ENCODE measurements at regions not wholly inside any gene's neighbourhood (a gene's known extent, or its start where the extent isn't known, plus 50 kb on each side); places are given as distances from the start of the nearest gene placed in this dataset.

- no peak for DNase-seq
- H3K9me3 ChIP-seq (ENCODE audit: insufficient read depth, low read depth): no peaks in the 10 kb centered on the region
- H3K27me3 ChIP-seq (ENCODE audit: insufficient read depth, low read depth): no peaks in the 10 kb centered on the region
- no peaks in the 10 kb centered on the region for H3K4me1 ChIP-seq (replicated peaks; ENCODE audit: insufficient read depth)
- H4K20me1 ChIP-seq (ENCODE audit: insufficient read depth): no peaks in the 10 kb centered on the region
- H3K9me2 ChIP-seq (ENCODE audit: insufficient read depth): no peaks in the 10 kb centered on the region
- no peak overlapping the region for H3K4me2 ChIP-seq
- ChIA-PET POLR2A (ENCODE audit: unreplicated experiment) (no interaction called here), CTCF (no interaction called here)
- H3F3A ChIP-seq (ENCODE audit: insufficient read depth, low read depth): no peaks in the 10 kb centered on the region
- H3K79me2 ChIP-seq (ENCODE audit: low read depth): no peaks in the 10 kb centered on the region
- H3K27ac ChIP-seq: no peak overlapping the region
- H2AFZ ChIP-seq: no peak overlapping the region
- TF ChIP-seq, protein P1, sequence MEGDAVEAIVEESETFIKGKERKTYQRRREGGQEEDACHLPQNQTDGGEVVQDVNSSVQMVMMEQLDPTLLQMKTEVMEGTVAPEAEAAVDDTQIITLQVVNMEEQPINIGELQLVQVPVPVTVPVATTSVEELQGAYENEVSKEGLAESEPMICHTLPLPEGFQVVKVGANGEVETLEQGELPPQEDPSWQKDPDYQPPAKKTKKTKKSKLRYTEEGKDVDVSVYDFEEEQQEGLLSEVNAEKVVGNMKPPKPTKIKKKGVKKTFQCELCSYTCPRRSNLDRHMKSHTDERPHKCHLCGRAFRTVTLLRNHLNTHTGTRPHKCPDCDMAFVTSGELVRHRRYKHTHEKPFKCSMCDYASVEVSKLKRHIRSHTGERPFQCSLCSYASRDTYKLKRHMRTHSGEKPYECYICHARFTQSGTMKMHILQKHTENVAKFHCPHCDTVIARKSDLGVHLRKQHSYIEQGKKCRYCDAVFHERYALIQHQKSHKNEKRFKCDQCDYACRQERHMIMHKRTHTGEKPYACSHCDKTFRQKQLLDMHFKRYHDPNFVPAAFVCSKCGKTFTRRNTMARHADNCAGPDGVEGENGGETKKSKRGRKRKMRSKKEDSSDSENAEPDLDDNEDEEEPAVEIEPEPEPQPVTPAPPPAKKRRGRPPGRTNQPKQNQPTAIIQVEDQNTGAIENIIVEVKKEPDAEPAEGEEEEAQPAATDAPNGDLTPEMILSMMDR (conservative IDR thresholded peaks at IDR 0.05): no peak
- no peak for TF ChIP-seq EZH2 (IDR thresholded peaks at IDR 0.05; ENCODE audit: low read depth)
- BruUV-seq (replicated peaks): no TSS peak
- no peaks in the 10 kb centered on the region for H3K36me3 ChIP-seq (ENCODE audit: low read depth)
- H3K4me3 ChIP-seq: no peak overlapping the region
- intact Hi-C loops (cut with micrococcal nuclease; ENCODE audit: unreplicated experiment): no loop called here
These were observed 389.3 kb downstream of the OMA1 start for GRCh38 chr1:58157256-58157655.

GRCh38 chr1:58156831-58157230, 389.7 kb downstream of the OMA1 start:
- H3K4me2 ChIP-seq: no peak overlapping the region
- H3F3A ChIP-seq (ENCODE audit: insufficient read depth, low read depth): no peaks in the 10 kb centered on the region
- DNase-seq: no peak
- BruUV-seq (replicated peaks): no TSS peak
- no peak overlapping the region for H3K27ac ChIP-seq
- CTCF ChIA-PET: no interaction called here
- H3K27me3 ChIP-seq (ENCODE audit: insufficient read depth, low read depth): no peaks in the 10 kb centered on the region
- POLR2A ChIA-PET (ENCODE audit: unreplicated experiment): no interaction called here
- H3K4me1 ChIP-seq (replicated peaks; ENCODE audit: insufficient read depth): no peaks in the 10 kb centered on the region
- no peak overlapping the region for H2AFZ ChIP-seq
- H3K36me3 ChIP-seq (ENCODE audit: low read depth): no peaks in the 10 kb centered on the region
- TF ChIP-seq EZH2 (IDR thresholded peaks at IDR 0.05; ENCODE audit: low read depth): no peak
- TF ChIP-seq, protein P1 (conservative IDR thresholded peaks at IDR 0.05): no peak
- H3K9me2 ChIP-seq (ENCODE audit: insufficient read depth): no peaks in the 10 kb centered on the region
- no peaks in the 10 kb centered on the region for H4K20me1 ChIP-seq (ENCODE audit: insufficient read depth)
- no peaks in the 10 kb centered on the region for H3K9me3 ChIP-seq (ENCODE audit: insufficient read depth, low read depth)
- intact Hi-C loops (cut with micrococcal nuclease; ENCODE audit: unreplicated experiment): no loop called here
- H3K4me3 ChIP-seq: no peak overlapping the region
- no peaks in the 10 kb centered on the region for H3K79me2 ChIP-seq (ENCODE audit: low read depth)

- TF ChIP-seq, protein P1 (conservative IDR thresholded peaks at IDR 0.05): no peak
- TF ChIP-seq EZH2 (IDR thresholded peaks at IDR 0.05; ENCODE audit: low read depth): no peak
- CTCF ChIA-PET: no interaction called here
These were observed 390.4 kb downstream of the OMA1 start for GRCh38 chr1:58156124-58156468.

More at GRCh38 chr1:58156124-58156468, 390.4 kb downstream of the OMA1 start:
- H3K9me3 ChIP-seq (ENCODE audit: insufficient read depth, low read depth): no peaks in the 10 kb centered on the region
- H4K20me1 ChIP-seq (ENCODE audit: insufficient read depth): no peaks in the 10 kb centered on the region
- no peaks in the 10 kb centered on the region for H3K27me3 ChIP-seq (ENCODE audit: insufficient read depth, low read depth)
- no peaks in the 10 kb centered on the region for H3F3A ChIP-seq (ENCODE audit: insufficient read depth, low read depth)
- H3K36me3 ChIP-seq (ENCODE audit: low read depth): no peaks in the 10 kb centered on the region
- no peak overlapping the region for H3K4me2 ChIP-seq
- H3K4me1 ChIP-seq (replicated peaks; ENCODE audit: insufficient read depth): no peaks in the 10 kb centered on the region
- intact Hi-C loops (cut with micrococcal nuclease; ENCODE audit: unreplicated experiment): no loop called here
- POLR2A ChIA-PET (ENCODE audit: unreplicated experiment): no interaction called here
- no peaks in the 10 kb centered on the region for H3K9me2 ChIP-seq (ENCODE audit: insufficient read depth)
- H3K27ac ChIP-seq: no peak overlapping the region
- H2AFZ ChIP-seq: no peak overlapping the region
- DNase-seq: no peak
- no peak overlapping the region for H3K4me3 ChIP-seq
- no peaks in the 10 kb centered on the region for H3K79me2 ChIP-seq (ENCODE audit: low read depth)
- no TSS peak for BruUV-seq (replicated peaks)

Data from PC-9 (cell line).